HG03571 (cell line): ENCODE measurements at regions not wholly inside any gene's neighbourhood (a gene's known extent, or its start where the extent isn't known, plus 50 kb on each side); places are given as distances from the start of the nearest gene placed in this dataset.

Experiments used
- ATAC-seq: cut with Tn5 transposase; IDR thresholded peaks from one replicate; pipeline ENCODE4 v1.9.1; 2021; ENCODE audit not compliant: unreplicated experiment

GRCh38 chr6:4383910-4384638 is 248.7 kb upstream of the ECI2 start:
- no peak for ATAC-seq

- no peak for ATAC-seq
Observed at GRCh38 chr6:4382362-4382853, 247.0 kb upstream of the ECI2 start.

GRCh38 chr6:4381381-4381780 is 246.0 kb upstream of the ECI2 start:
- ATAC-seq = no peak

GRCh38 chr6:4380881-4381281 is 245.5 kb upstream of the ECI2 start:
- ATAC-seq = no peak

- no peak for ATAC-seq
Observed at GRCh38 chr6:4379958-4380357, 244.6 kb upstream of the ECI2 start.

- no peak for ATAC-seq
Observed at GRCh38 chr6:4378319-4378996, 243.1 kb upstream of the ECI2 start.

- no peak for ATAC-seq
Observed at GRCh38 chr6:4377603-4378002, 242.2 kb upstream of the ECI2 start.

GRCh38 chr6:4374216-4374615 is 238.8 kb upstream of the ECI2 start:
- ATAC-seq = no peak

GRCh38 chr6:4372866-4373265 is 237.5 kb upstream of the ECI2 start:
- no peak for ATAC-seq

GRCh38 chr6:4371207-4371921 is 236.0 kb upstream of the ECI2 start:
- ATAC-seq = no peak

GRCh38 chr6:4370066-4370465 is 234.7 kb upstream of the ECI2 start:
- no peak for ATAC-seq

- ATAC-seq = no peak
Observed at GRCh38 chr6:4369616-4370015, 234.2 kb upstream of the ECI2 start.

- ATAC-seq = no peak
Observed at GRCh38 chr6:4368649-4369048, 233.3 kb upstream of the ECI2 start.

GRCh38 chr6:4367643-4368042 is 232.3 kb upstream of the ECI2 start:
- ATAC-seq = no peak

- ATAC-seq = no peak
Observed at GRCh38 chr6:4366635-4367395, 231.4 kb upstream of the ECI2 start.

GRCh38 chr6:4365686-4366085 is 230.3 kb upstream of the ECI2 start:
- no peak for ATAC-seq

- ATAC-seq = no peak
Observed at GRCh38 chr6:4364711-4365110, 229.3 kb upstream of the ECI2 start.

- ATAC-seq = no peak
Observed at GRCh38 chr6:4364172-4364571, 228.8 kb upstream of the ECI2 start.

- ATAC-seq = no peak
Observed at GRCh38 chr6:4363656-4364055, 228.3 kb upstream of the ECI2 start.

GRCh38 chr6:4362326-4362725 is 227.0 kb upstream of the ECI2 start:
- no peak for ATAC-seq

- ATAC-seq = no peak
Observed at GRCh38 chr6:4360920-4361319, 225.5 kb upstream of the ECI2 start.
